ENCODE measurements at regions not wholly inside any gene's neighbourhood (a gene's known extent, or its start where the extent isn't known, plus 50 kb on each side); places are given as distances from the start of the nearest gene placed in this dataset.
"Not testable (repeated sequence)": the region's sequence is repeated elsewhere in the genome, so short reads cannot be mapped to it uniquely, and the experiment has no call there.

GRCh38 chr3:63124090-63124489 lies 154.0 kb upstream of the SYNPR start:
- DNase-seq: no peak

DNA sequence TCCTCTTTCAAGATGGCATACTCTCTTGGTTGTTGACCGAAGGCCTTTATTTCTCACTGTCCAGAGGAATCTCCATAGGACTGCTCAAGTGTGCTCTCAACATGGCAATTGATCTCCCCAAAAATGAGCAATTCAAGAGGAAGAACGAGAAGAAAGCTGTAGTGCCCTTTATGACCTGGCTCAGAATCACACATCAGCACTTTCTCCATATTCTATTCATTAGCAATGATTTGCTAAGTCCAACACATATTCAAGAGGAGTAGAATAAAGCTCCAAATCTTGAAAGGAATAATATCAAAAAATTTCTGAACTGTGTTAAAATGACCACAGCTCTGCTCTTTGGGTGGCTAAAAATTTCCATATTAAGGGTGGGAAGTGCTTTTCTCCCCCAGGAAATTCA lies 151.6 kb upstream of the SYNPR start:
- no peak for DNase-seq

GRCh38 chr3:63128380-63128779 lies 149.7 kb upstream of the SYNPR start:
- DNase-seq: no peak

DNA sequence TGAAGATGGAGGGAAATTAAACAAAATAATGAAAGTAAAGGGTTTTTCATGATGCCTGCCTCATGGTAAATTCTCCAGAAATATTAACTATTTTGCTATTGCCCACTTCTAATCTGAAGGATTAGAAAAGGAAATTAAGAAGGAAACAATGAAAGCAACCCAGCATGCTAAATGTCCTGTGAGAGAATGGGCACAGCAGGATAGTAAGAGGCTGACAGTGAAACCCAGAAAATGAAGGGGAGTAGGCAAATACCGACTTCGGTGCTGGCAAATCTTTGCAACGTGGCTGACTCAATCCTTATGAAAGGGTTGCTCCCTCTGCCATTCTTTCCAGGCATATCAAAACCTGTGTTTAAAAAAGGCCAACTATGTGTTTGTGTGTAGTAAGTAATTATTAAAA lies 147.5 kb upstream of the SYNPR start:
- no peak for DNase-seq

GRCh38 chr3:63132461-63133250 lies 145.5 kb upstream of the SYNPR start:
- DNase-seq: no peak

- DNase-seq: no peak
These were observed 142.7 kb upstream of the SYNPR start for GRCh38 chr3:63135367-63135766.

GRCh38 chr3:63136249-63136648 lies 141.9 kb upstream of the SYNPR start:
- DNase-seq: not testable (repeated sequence)

DNA sequence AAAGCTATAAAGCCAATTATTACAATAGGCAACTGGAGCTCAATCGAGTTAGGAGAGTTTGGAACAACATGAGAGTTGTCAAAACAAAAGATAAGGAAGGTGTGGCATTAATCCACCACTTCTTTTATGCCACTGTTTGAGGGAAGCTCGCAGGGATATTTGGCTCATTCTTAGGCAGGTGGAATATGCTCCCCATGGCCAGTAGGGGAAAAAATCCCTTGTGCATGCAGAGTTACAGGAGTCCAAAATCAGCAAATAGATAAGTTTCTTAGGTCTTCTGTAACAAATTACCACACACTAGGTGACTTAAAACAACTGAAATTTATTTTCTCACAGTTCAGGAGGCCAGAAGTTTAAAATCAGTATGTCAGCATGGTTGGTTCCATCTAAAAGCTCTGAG lies 135.4 kb upstream of the SYNPR start:
- no peak for DNase-seq

DNA sequence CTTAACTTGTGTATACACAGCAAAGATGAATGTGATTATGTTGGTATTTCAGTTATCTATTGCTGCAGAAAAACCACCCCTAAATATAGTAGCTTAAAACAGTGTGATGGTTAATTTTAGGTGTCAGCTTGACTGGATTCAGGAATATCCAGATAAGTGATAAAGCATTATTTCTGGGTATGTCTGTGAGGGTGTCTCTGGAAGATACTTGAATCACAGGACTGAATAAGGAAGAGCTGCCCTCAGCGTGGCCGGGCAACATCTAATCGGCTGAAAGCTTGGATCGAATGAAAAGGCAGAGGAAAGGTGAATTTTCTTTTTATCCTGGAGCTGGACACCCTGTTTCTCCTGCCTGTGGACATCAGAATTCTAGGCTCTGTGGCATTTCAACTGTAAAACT lies 132.0 kb upstream of the SYNPR start:
- DNase-seq: no peak

DNA sequence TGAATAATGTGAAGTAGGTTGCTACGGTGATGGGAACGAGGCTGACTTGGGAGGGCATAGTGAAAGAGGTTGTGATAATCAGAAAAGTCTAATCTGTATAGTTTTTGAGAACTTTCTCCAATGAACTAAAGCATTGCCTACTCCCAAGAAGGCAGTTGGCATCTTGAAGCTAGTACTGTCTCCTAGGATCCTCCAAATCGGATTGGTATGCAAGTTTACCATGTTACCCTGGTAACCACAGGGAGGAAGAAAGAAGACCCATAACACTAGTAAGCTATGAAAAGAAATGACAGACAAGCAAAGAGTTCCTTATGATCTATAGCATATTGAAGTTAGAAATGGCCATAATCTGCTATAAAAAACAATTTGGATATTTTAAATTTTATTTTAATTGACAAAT lies 127.2 kb upstream of the SYNPR start:
- DNase-seq: no peak

DNA sequence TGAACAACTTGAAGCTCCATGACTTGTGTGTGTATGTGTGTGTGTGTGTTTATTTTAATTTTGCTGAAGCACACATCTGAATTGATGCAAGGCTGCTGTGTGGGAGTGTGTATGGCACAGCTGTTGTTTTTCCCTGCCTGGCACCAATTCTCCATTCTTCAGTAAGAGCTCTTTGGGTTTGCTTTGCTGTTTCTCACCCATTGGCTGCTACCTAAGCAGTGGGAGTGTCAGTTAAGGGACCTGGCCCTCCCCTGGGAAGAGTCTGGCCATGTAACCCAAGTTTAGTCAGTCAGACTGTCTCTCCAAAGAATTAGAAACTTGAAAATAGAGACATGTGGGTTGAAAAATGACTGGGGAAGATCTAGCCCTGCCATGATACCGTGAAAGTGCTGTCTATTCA lies 126.2 kb upstream of the SYNPR start:
- DNase-seq: no peak

GRCh38 chr3:63159764-63160163 lies 118.3 kb upstream of the SYNPR start:
- no peak for DNase-seq

- DNase-seq: no peak
These were observed 111.0 kb upstream of the SYNPR start for GRCh38 chr3:63167113-63167512.

DNA sequence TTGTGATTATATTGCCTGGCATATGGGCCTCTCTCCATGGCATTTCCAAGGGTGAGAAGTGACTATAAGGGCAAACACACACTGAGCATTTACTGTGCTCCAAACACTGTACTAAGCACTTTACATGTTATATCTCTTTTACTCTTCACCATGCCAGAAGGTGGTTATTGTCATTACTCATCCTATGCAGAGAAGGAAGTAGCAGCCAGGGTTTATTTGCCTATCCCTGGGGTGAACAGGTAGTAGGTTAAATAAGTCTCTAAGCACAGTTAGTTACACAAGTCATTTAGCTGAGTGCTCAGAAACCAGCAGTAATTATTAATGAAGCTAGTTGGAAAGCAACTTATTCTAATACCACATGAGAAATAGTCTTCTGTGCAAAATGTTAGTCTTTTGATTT lies 109.9 kb upstream of the SYNPR start:
- no peak for DNase-seq

GRCh38 chr3:63179862-63180522 lies 98.1 kb upstream of the SYNPR start:
- DNase-seq: no peak

DNA sequence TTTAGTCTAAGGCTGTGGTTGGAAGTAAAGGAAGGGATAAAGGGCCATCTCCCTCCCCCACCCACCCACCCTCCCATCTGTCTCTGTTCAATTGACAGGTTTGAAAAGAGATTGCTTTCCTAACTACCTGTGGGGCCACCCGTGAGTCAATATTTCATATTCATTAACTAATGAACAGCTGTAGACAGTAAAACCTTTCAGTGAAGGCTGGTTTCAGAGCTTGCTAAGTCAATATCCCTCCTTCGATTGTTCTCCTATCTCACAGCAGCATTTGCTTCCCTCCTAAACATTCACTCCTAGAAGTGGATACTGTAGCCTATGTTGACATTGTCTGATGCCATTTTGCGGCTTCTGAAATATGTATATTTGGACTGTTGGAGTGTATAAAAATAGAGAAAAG lies 85.9 kb upstream of the SYNPR start:
- peak; percentile 22 for DNase-seq

- peak; percentile 35 for DNase-seq
These were observed 84.5 kb upstream of the SYNPR start for GRCh38 chr3:63193647-63194046.

DNA sequence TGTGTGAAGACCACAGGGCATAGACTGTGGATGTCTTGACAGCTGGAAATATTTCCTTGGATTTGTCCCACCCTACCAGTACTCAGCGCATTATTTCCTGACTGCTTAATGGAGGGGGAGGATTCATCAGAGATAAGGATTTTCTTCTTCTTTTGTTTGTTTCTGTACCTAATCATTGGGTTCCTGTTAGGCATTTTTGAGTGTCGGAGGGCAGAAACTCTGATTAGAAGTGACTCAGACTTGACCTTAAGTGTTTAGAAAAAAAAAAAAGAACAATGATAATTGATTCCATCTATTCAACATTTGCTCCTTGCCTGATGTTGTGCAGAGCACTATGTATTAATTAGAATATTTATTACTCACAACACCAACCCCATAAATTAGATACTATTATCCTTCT lies 78.5 kb upstream of the SYNPR start:
- DNase-seq: no peak

DNA sequence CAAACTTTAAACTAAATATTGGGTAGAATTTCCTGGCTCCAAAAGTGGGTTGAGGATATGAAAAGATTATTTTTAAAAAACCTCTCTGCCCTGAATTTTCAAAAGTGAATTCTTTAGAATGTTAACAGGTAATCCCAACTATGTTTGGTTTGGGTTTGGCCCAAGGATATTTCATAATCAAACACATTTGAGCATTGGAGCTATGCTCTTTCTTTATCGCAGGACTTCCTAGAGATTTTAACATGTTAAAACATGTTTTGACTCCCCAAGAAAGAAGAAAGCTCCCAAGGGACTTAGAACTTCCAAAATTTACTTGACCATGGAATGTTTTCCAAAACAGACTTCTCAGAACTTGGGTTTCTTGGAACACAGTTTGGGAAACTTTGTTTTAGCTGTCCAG lies 75.6 kb upstream of the SYNPR start:
- DNase-seq: no peak

DNA sequence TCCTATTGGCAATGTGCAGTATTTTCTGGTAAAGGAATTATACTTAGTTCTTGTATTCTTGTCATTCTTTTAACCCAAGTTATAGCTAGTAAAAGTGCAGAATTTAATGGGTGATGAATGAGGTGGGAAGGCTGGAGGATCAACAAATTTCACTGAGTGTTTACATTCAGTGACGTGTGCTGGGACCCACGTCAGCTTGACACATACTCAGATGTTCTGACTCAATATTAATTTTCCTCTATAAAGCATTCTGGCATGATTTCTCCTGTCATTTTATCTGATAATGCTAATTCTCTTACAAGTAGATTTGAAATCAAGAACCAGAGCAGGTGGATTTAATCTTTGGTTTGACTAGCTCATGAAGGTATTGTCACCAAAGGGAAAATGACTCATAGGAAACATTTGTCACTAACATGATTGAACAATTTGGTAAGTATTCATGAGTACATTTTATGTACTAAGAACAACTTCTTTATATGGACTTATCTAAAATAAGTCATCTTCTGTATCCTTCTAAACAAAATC lies 71.0 kb upstream of the SYNPR start:
- DNase-seq: no peak

- DNase-seq: no peak
These were observed 50.0 kb upstream of the SYNPR start for GRCh38 chr3:63228087-63228486.
